Vagina (tissue), 2 donors: ENCODE measurements at regions not wholly inside any gene's neighbourhood (a gene's known extent, or its start where the extent isn't known, plus 50 kb on each side); places are given as distances from the start of the nearest gene placed in this dataset.
"Not testable (repeated sequence)": the region's sequence is repeated elsewhere in the genome, so short reads cannot be mapped to it uniquely, and the experiment has no call there.

Experiments
- CTCF ChIP-seq, 3 experiments: fragments of 450-650 bp in 2 of 3; fragments of 200-600 bp in 1 of 3; sonication (generic) in 1 of 3; IDR thresholded peaks; one replicate each; pipeline ENCODE4 v1.5.1; 2017 to 2019; ENCODE audit warnings: antibody characterized with exemption in 3 of 3, mild to moderate bottlenecking in 2 of 3, moderate library complexity in 2 of 3
- POLR2A ChIP-seq, 2 donors: fragments of 450-650 bp; IDR thresholded peaks; one replicate each; pipeline ENCODE4 v1.6.1; 2017; ENCODE audit warnings: antibody characterized with exemption in 2 of 2, mild to moderate bottlenecking in 2 of 2, moderate library complexity in 2 of 2

GRCh38 chr10:133763875-133764822 is 137.6 kb upstream of the FRG2B start:
- TF ChIP-seq CTCF, POLR2A (IDR thresholded peaks at IDR 0.05): not testable (repeated sequence)
